GM12873 (cell line): ENCODE measurements at regions not wholly inside any gene's neighbourhood (a gene's known extent, or its start where the extent isn't known, plus 50 kb on each side); places are given as distances from the start of the nearest gene placed in this dataset.
A peak's percentile ranks its signal among the peaks of the same experiment; 100 is the strongest.

Source experiments
- TF ChIP-seq, protein P1 (sequence below): IDR thresholded peaks from 2 replicates; pipeline ENCODE4 v1.5.1; 2012; ENCODE audit warnings: low read depth, mild to moderate bottlenecking, moderate library complexity, low read length, control low read depth; ENCODE audit not compliant: insufficient read depth; ENCODE audit errors: missing control alignments

DNA sequence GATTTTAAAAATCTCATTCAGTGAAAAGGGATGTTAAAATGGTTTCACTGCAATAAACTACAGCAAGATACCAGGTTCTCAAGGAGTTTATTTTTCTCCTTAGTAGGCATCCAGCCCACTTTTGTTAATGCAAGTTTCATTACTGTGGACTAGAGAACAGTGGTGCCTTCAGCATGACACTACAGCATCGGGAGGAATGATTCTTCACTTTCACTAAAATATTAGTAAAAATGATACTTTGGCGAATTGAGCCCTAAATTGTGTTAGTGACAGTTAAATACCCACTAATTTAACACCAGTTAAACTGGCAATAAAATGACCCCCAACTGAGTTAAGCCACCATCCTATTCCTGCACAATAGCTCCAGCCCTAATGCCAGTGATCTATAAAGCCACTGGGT, 152.2 kb upstream of the MPDZ start:
- TF ChIP-seq, protein P1, sequence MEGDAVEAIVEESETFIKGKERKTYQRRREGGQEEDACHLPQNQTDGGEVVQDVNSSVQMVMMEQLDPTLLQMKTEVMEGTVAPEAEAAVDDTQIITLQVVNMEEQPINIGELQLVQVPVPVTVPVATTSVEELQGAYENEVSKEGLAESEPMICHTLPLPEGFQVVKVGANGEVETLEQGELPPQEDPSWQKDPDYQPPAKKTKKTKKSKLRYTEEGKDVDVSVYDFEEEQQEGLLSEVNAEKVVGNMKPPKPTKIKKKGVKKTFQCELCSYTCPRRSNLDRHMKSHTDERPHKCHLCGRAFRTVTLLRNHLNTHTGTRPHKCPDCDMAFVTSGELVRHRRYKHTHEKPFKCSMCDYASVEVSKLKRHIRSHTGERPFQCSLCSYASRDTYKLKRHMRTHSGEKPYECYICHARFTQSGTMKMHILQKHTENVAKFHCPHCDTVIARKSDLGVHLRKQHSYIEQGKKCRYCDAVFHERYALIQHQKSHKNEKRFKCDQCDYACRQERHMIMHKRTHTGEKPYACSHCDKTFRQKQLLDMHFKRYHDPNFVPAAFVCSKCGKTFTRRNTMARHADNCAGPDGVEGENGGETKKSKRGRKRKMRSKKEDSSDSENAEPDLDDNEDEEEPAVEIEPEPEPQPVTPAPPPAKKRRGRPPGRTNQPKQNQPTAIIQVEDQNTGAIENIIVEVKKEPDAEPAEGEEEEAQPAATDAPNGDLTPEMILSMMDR, result no peak

DNA sequence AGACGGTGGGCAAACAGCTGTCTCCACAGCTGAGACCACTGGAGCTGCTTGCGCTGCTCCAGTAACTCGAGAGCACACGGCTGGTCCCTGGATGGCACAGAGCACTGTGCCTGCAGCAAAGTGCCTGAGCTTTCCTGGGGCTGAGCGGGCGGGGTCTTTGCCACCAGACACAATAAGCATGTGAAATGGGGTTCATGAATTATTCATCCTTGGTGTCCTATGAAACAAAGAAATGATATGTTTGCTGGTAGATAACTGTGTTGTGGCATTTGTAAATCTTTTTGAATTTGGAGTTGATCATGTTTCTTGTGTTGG, 151.7 kb upstream of the MPDZ start:
- TF ChIP-seq, protein P1, result no peak

DNA sequence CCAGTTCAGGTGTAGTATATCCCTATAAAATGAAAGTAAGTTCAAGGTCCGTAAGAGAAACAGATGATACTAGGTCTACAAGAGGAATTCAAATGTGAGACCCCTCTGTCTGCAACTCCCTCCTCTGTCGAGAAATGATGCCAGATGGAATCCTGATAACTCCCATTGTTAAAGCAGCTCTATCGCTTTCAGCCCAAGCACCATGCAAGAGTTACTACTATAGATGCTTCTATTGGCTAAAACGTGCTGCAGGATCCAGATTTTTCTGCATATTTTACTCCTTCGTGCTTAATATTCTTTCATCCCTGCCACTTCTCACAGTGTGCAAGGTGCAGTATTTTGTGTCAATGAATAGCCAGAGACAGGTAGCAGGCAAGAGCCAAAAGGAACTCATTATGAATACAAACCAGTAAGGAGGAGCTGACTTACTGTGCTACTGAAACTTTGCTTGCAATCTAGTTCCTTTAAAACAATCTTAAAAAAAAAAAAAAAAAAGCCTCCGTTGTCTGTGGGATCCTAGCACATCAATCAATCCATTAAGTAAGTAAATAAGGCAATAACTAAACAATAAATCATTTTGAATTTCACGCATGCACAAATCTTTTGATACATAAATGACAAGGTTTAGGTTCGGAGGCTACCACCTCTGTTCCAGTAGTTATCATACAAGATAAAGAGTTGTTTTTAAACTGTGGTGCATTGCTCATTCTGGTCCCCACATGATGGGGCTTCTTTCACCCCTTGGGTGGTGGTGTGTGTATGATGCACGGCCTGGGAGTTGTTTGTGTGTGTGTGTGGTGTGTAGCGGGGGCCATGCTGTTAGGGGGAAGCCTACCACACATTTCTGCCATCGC, 151.1 kb upstream of the MPDZ start:
- TF ChIP-seq, protein P1, result no peak

DNA sequence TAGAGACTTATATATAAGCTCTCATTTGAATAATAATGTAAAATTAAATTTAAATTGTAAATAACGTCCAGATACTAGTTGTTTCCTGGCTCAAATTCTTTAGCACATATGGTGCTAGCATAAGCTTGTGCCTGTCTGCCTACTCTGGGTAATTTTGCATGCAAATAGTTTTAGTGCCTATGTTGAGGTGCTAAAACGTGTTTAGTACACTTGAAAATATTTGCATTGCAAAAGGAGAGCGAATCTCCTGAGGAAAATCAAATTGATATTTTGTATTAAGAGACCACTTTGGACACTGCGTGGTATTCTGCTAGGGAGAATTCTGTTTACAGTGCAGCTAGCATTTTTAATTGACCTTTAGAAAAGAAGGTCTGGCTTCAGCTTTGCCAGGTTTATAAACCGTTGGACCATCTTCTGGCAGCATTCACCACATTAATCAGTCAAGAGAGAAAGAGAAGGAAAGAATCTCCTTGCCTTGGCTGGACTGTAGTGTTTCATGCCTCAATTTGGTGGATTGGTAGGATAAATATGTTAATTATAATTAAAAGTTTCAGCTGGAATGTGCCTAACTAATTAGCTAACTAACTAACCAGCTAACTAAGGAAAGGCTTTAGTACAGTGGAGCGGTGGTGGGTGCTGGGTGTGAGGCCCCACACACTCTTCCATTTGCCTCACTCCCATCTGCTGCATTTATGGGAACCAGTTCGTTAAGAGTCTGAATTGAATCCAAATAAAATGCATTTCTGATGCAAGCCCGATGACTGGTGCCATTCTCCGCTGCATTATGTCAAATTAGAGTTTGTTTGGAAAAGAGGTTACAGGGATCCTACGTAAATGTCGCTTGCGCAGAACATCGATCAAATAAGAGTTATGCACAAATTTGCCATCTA, 150.1 kb upstream of the MPDZ start:
- TF ChIP-seq, protein P1, result no peak

DNA sequence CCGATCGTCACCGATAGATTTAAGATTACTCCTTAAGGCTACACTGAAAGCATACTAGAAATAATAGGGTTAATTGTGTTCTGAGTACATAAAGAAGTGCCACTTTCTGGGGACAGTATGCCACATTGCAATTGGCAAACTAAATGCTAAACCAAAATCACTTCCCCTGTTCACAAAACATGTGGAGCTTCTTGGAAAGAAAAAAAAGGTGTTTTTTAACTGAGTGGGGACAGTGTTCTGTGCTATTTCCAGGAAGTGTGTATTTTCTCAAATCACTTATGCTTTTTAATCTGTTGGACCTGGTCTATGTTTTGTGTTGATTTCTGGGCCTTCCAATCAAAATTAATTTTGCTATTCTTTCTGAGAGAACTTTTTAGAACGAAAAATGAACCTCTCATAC, 149.3 kb upstream of the MPDZ start:
- TF ChIP-seq, protein P1, result no peak

DNA sequence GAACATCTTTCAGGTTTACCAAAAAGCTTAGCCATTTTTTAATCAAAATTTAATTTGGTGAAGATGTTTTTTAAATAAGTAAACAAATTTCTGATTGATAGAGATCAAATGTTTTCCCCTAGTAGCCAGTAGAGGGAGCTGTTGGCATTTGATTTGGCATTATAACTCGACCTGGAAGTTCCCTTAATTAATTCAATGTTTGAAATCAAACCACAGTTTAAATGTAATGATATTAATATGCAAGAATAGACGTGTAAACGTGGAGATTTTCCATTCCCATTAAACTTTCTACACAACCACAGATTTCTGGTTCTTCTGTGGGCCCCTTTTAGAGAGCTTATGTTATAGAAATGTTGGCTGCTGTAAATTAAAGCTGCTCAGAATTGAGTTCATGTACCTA, 148.1 kb upstream of the MPDZ start:
- TF ChIP-seq, protein P1, result peak; percentile 55

DNA sequence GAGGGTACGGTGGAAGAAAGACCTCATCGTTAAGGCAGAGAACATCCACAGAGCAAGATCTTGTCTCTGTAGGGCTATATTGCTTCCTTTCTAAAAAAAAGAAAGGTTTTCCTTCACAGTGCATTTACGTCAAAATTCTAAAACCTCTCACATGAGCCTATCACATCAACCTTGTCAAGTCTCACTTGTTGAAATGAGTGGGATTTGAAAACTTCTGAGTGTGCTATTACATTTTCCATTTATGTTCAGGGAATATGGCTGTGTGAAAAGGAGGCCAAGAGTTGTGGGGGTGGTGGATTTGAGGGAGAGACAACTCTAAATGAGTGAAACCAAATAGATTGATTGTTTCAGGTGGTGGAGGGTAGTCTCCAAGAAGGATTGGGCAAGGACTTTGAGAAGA, 147.1 kb upstream of the MPDZ start:
- TF ChIP-seq, protein P1, result no peak
